MCF 10A (cell line): ENCODE measurements at regions not wholly inside any gene's neighbourhood (a gene's known extent, or its start where the extent isn't known, plus 50 kb on each side); places are given as distances from the start of the nearest gene placed in this dataset.
A peak's percentile ranks its signal among the peaks of the same experiment; 100 is the strongest.

Experiments used
- BruUV-seq: library from RNA; stranded (reverse); fragments of 400-500 nt; replicated peaks from 2 replicates; lab custom pipeline; 2021; lab: Mats Ljungman, UMichigan
- CTCF ChIA-PET: fragments of 300-600 bp; sonication (Branson Sonifier 250); formaldehyde crosslinking; extraction: SDS; loops from one replicate; lab custom pipeline; 2021; ENCODE audit warnings: antibody characterized with exemption, inconsistent platforms; lab: Yijun Ruan, JAX
- POLR2A ChIA-PET: fragments of 300-600, 350-650 bp; sonication (Branson Sonifier 250); formaldehyde crosslinking; extraction: SDS; loops from one replicate; lab custom pipeline; 2020; ENCODE audit warnings: antibody characterized with exemption, inconsistent platforms; lab: Yijun Ruan, JAX
- DNase-seq: peaks from one replicate; pipeline ENCODE4 v3.0.0-alpha.2; 2018; ENCODE audit not compliant: unreplicated experiment
- H3K27ac Mint-ChIP-seq: one replicate; pipeline ENCODE4 v1.8.0; 2022; ENCODE audit warnings: mild to moderate bottlenecking, low read depth, mixed read lengths; ENCODE audit not compliant: unreplicated experiment
- H3K27me3 Mint-ChIP-seq: one replicate; pipeline ENCODE4 v1.8.0; 2022; ENCODE audit warnings: mixed read lengths; ENCODE audit not compliant: insufficient read depth, unreplicated experiment
- H3K36me3 Mint-ChIP-seq: one replicate; pipeline ENCODE4 v1.8.0; 2022; ENCODE audit warnings: mild to moderate bottlenecking, moderate library complexity, mixed read lengths; ENCODE audit not compliant: insufficient read depth, unreplicated experiment
- H3K4me1 Mint-ChIP-seq: one replicate; pipeline ENCODE4 v1.8.0; 2022; ENCODE audit warnings: mixed read lengths; ENCODE audit not compliant: insufficient read depth, unreplicated experiment
- H3K4me3 Mint-ChIP-seq: one replicate; pipeline ENCODE4 v1.8.0; 2022; ENCODE audit warnings: mild to moderate bottlenecking, moderate library complexity, mixed read lengths; ENCODE audit not compliant: unreplicated experiment
- H3K9me3 Mint-ChIP-seq: one replicate; pipeline ENCODE4 v1.8.0; 2022; ENCODE audit warnings: mixed read lengths; ENCODE audit not compliant: unreplicated experiment
- CTCF ChIP-seq: fragments of 200-600 bp; IDR thresholded peaks from one replicate; pipeline ENCODE4 v1.8.0; 2022; ENCODE audit warnings: antibody characterized with exemption, mild to moderate bottlenecking; ENCODE audit not compliant: unreplicated experiment
- intact Hi-C: fragments of 100-400 bp; cut with micrococcal nuclease; formaldehyde crosslinking; loops from 2 replicates; pipeline ENCODE4 v1.14.1; 2022

GRCh38 chrX:13440176-13440575 lies 120.3 kb upstream of the ATXN3L start:
- no peak overlapping the region for H3K27ac Mint-ChIP-seq
- H3K4me3 Mint-ChIP-seq, result no peak overlapping the region
- ChIA-PET POLR2A (no interaction called here), CTCF (interaction anchor here (0.6 to 0.7 kb wide), 2 partner anchors 12 to 470 kb away, joined by 3 read pairs; no protein-coding TSS in a partner anchor)
- no peaks in the 10 kb centered on the region for H3K9me3 Mint-ChIP-seq
- H3K4me1 Mint-ChIP-seq, result no peaks in the 10 kb centered on the region
- BruUV-seq, result no TSS peak
- peaks cover 12% of the 10 kb centered on the region for H3K27me3 Mint-ChIP-seq
- intact Hi-C loops, result no loop called here
- H3K36me3 Mint-ChIP-seq, result no peaks in the 10 kb centered on the region
- TF ChIP-seq CTCF, result no peak
- DNase-seq, result no peak

- H3K27me3 Mint-ChIP-seq, result no peaks in the 10 kb centered on the region
- no TSS peak for BruUV-seq
- H3K9me3 Mint-ChIP-seq, result no peaks in the 10 kb centered on the region
- peak; percentile 17 for DNase-seq
- H3K4me1 Mint-ChIP-seq, result peaks cover 21% of the 10 kb centered on the region
- ChIA-PET CTCF (interaction anchor here (2.2 kb wide), 1 partner anchor 54 kb away, joined by 10 read pairs; no protein-coding TSS in a partner anchor), POLR2A (interaction anchor here (0.8 to 1.7 kb wide), 4 partner anchors 36 to 448 kb away, joined by 4 to 5 read pairs (median 5); no protein-coding TSS in a partner anchor)
- no peak overlapping the region for H3K4me3 Mint-ChIP-seq
- H3K36me3 Mint-ChIP-seq, result no peaks in the 10 kb centered on the region
- peak overlapping the region; percentile 23 for H3K27ac Mint-ChIP-seq
- TF ChIP-seq CTCF, result no peak
- intact Hi-C loops, result no loop called here
Measured at GRCh38 chrX:13433298-13433605, 113.4 kb upstream of the ATXN3L start.

GRCh38 chrX:13432414-13433297 lies 112.8 kb upstream of the ATXN3L start:
- intact Hi-C loops, result no loop called here
- no peak overlapping the region for H3K4me3 Mint-ChIP-seq
- TF ChIP-seq CTCF, result no peak
- H3K27me3 Mint-ChIP-seq, result no peaks in the 10 kb centered on the region
- ChIA-PET CTCF (interaction anchor here (0.7 to 2.2 kb wide), 2 partner anchors 55 to 464 kb away, joined by 3 to 10 read pairs; no protein-coding TSS in a partner anchor), POLR2A (interaction anchor here (0.6 to 1.9 kb wide), 9 partner anchors 35 to 486 kb away, joined by 3 to 5 read pairs (median 4); no protein-coding TSS in a partner anchor)
- no peaks in the 10 kb centered on the region for H3K36me3 Mint-ChIP-seq
- no peaks in the 10 kb centered on the region for H3K9me3 Mint-ChIP-seq
- H3K27ac Mint-ChIP-seq, result peak overlapping the region; percentile 23
- H3K4me1 Mint-ChIP-seq, result peaks cover 27% of the 10 kb centered on the region
- no TSS peak for BruUV-seq
- DNase-seq, result peak; percentile 84

- no peaks in the 10 kb centered on the region for H3K36me3 Mint-ChIP-seq
Measured at GRCh38 chrX:13430136-13430827, 110.4 kb upstream of the ATXN3L start.

More at GRCh38 chrX:13430136-13430827, 110.4 kb upstream of the ATXN3L start:
- peaks cover 30% of the 10 kb centered on the region for H3K4me1 Mint-ChIP-seq
- no TSS peak for BruUV-seq
- no peaks in the 10 kb centered on the region for H3K27me3 Mint-ChIP-seq
- DNase-seq, result peak; percentile 11
- CTCF ChIA-PET, result interaction anchor here (0.7 to 4.0 kb wide), 2 partner anchors 76 to 484 kb away, joined by 4 to 19 read pairs; no protein-coding TSS in a partner anchor
- no peak overlapping the region for H3K4me3 Mint-ChIP-seq
- TF ChIP-seq CTCF, result no peak
- intact Hi-C loops, result no loop called here
- no peak overlapping the region for H3K27ac Mint-ChIP-seq
- POLR2A ChIA-PET, result interaction anchor here (0.6 kb wide), 1 partner anchor 454 kb away, joined by 3 read pairs; no protein-coding TSS in a partner anchor
- no peaks in the 10 kb centered on the region for H3K9me3 Mint-ChIP-seq
